ENCODE measurements at regions not wholly inside any gene's neighbourhood (a gene's known extent, or its start where the extent isn't known, plus 50 kb on each side); places are given as distances from the start of the nearest gene placed in this dataset.
"Not testable (repeated sequence)": the region's sequence is repeated elsewhere in the genome, so short reads cannot be mapped to it uniquely, and the experiment has no call there.

DNA sequence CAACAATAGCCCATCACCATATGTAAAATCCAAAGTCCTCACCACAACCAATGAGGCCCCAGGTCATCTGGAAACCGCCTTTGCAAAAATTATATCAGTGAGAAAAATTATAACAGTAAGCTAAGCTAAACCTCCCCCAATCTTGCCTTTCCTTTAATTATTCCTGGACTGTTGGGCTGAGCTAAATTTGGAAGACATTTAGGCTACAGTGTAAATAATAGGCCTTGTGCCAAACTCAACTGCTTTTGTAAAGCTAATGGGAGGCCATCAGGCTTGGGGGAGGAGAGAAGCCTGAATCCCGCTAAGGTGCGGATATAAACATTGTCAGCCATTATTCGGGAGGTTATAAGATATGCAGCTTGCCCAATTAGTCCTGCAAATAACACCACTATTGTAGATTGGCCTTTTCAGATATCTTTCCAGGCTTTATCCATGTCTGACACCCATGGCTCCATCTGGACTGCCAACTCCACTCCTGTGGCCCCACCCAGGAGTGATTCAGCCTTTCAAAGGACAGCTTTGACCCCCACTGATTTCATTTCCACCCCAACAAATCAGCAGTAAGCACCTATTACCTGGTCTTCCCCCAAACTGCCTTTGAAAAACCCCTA lies 53.0 kb upstream of the CA12 start:
- DNase-seq (ENCODE audit: low spot score), result no peak

DNA sequence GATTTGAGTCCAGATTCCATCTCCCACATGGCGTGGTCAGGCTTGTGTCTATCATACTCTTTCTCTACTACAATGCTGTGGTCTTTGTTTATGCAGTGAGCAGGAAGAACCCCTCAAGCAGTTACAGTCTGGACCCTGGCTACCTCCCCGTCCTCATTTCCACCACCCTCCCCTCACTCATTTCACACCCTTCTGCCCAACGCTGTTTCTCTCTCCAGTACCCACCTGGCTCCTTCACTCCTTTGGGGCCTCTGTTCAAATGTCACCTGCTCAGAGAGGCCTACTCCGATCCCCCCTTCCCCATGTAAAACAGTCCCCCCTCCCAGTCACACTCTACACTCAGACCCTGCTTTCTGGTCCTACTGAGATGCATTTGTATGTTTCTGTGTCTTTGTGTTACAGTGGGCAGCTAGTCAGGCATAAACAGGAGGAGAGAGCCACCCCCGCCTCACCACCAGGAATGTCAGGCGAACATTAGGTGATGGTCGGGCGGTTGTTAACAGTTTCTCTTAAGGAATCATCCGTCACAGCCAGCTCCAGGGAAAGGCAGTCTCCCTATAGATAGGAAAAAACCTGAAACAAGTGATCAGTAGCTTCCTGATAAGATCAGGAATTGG lies 53.7 kb upstream of the CA12 start:
- DNase-seq (ENCODE audit: low spot score), result no peak

- DNase-seq (ENCODE audit: low spot score), result no peak
Measured at GRCh38 chr15:63436341-63436740, 54.7 kb upstream of the CA12 start.

GRCh38 chr15:63436872-63437375 lies 55.3 kb upstream of the CA12 start:
- DNase-seq (ENCODE audit: low spot score), result peak; percentile 73

DNA sequence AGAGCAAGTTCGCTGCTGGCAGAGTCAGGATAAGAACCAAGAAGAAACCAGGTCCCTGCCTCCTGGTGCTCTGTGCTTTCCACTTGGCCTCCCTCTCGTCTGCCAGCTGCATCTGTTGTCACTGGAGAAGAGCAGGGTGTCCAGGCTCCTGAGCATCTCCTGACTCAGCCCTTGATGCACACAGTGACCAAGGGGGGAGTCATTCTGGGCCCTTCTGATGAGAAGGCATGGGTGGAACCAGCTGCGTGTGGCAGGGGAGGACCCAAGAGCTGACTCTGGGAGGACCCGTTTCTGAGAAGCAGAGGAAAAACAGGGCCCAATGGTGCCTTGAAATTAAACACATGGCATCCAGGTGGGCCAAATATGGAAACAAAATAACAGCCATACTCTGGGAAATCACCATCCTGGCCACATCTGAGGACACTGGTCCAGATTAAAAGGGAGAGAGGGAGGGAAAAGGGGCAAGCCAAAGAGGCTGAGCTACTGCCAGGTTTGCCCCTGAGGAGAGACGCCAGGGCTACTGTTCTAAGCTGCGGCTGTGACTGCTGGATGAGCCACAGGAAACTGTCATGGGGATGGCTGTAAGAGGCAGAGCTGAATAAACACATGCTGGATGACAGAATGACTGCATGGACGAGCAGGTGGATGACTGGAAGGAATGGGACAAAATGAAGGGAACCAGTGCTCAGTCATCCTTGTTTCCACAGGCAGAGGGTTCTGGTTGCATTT lies 58.1 kb upstream of the CA12 start:
- peak; percentile 45 for DNase-seq (ENCODE audit: low spot score)

- no peak for DNase-seq (ENCODE audit: low spot score)
Measured at GRCh38 chr15:63440265-63440648, 58.6 kb upstream of the CA12 start.

DNA sequence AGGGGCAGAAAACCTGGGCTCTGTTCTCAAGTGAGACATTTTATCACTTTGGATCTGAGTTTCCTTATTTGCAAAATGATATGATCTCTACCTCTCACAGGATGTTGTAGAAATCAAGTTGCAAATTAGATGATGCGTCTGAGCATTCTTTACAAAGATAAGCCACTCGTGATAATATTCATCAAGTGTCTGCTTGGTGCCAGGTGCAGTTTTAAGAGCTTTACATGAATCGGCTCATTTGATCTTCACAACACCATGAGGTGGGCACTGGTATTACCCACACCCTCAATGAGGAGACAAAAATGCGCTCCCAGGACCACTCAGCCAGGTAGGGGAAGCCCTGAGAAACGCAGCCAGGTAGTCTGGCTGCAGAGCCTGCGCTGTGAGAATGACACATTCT lies 59.1 kb upstream of the CA12 start:
- no peak for DNase-seq (ENCODE audit: low spot score)

- no peak for DNase-seq (ENCODE audit: low spot score)
Measured at GRCh38 chr15:63441266-63441665, 59.6 kb upstream of the CA12 start.

- DNase-seq (ENCODE audit: low spot score), result no peak
Measured at GRCh38 chr15:63442080-63442479, 60.4 kb upstream of the CA12 start.

- DNase-seq (ENCODE audit: low spot score), result no peak
Measured at GRCh38 chr15:63444611-63445010, 59.8 kb upstream of the USP3 start.

GRCh38 chr15:63446255-63446654 lies 58.1 kb upstream of the USP3 start:
- DNase-seq (ENCODE audit: low spot score), result no peak

DNA sequence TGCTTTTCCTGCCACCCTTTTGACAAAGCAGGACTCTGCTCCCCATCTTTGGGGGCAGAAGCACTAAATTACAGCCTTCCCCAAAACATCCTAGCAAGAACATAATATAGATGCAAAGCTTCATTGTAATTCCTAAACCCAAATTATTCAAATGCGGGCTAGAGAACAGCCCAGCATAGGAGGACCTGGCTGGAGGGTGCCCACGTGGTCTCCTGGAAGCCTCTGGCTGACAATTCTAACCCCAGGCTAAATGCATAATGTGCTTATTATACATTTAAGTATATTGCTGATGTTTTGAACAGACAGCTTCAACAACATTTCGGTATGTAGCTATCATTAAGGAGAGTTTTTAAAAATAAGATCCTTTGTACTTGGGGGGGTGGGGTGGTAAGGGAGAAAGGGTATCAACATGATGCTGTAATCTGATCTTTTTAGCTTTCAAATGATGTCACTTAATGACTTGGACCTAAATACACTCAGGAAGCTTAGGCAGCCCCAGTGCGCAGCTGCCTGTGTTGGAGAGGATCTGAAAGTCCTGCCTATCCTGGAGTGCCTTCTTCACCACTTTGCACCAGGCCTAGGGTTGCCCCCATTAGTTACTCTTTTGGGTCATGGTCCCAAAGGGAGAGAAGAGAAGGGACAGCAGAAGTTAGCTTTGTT lies 57.2 kb upstream of the USP3 start:
- no peak for DNase-seq (ENCODE audit: low spot score)

DNA sequence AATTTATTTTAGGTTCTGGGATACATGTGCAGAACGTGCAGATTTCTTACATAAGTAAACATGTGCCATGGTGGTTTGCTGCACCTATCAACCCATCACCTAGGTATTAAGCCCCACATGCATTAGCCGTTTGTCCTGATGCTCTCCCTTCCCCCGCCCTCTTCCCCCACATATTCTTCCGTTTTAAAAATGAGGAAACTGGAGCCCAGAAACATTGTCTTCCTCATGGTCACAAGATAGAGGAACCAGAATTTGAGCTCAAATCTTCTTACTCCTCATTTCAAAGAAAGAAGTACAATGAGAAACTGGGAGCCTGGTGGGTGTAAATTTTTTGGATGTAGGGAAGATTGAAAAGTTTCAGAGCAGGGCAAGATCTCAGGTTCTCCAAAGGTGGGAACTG lies 56.1 kb upstream of the USP3 start:
- DNase-seq (ENCODE audit: low spot score), result no peak

DNA sequence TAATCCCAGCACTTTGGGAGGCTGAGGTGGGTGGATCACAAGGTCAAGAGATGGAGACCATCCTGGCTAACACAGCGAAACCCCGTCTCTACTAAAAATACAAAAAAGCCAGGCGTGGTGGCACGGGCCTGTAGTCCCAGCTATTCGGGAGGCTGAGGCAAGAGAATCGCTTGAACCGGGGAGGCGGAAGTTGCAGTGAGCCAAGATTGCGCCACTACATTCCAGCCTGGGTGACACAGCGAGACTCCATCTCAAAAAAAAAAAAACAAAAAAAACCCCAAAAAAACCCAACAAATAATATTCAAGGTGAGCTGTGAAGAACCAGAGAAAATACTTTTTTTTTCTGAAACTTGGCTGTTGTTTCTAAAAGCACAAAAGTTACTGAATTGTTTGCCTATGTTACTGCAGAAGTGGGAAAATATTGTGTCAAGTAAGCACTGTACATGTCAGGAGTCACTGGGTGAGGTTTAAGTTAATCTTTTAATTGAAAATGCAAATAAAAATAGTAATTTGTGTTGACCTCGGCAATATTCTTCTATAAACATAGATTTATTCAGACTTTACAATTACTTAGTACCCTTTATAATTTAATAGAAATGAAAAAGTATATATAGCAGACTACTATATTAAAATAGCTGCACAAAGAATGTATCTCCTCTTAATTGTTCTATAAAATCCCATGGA lies 55.4 kb upstream of the USP3 start:
- DNase-seq (ENCODE audit: low spot score), result not testable (repeated sequence)

GRCh38 chr15:63449731-63450130 lies 54.7 kb upstream of the USP3 start:
- no peak for DNase-seq (ENCODE audit: low spot score)

- no peak for DNase-seq (ENCODE audit: low spot score)
Measured at GRCh38 chr15:63450884-63451225, 53.5 kb upstream of the USP3 start.

- no peak for DNase-seq (ENCODE audit: low spot score)
Measured at GRCh38 chr15:63451671-63452315, 52.6 kb upstream of the USP3 start.

- DNase-seq (ENCODE audit: low spot score), result no peak
Measured at GRCh38 chr15:63452552-63453136, 51.7 kb upstream of the USP3 start.

DNA sequence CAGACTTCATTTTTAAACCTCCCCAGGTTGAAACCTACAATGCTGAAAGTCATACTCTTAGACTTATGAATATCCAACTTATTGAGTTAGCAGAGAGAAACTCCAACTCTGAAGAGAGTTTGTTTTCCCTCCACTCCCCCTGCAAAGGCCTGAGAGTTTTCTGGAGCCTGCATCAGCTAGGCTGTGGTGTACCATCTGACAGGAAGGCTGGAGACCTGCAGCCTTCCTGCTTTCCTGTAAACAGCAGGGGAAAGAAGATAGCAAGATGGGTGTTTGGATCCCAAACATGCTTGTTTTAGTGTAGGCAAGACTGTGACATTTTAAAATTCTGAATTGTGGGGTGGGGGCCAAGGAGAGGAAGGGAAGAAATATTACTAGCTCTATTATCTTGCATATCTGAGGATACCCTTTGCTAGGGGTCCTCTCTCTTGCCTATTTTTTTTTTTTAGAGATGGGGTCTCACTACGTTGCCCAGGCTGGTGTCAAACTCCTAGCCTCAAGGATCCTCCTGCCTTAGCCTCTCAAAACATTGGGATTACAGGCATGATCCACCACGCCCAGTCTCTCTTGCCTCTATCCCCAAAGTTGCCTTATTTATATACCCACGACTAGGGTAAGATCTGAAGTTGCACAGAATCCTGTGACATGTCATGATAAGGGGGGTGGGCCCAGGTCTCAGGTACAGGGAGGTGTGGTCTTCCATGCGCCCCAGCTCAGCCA lies 51.0 kb upstream of the USP3 start:
- no peak for DNase-seq (ENCODE audit: low spot score)

DNA sequence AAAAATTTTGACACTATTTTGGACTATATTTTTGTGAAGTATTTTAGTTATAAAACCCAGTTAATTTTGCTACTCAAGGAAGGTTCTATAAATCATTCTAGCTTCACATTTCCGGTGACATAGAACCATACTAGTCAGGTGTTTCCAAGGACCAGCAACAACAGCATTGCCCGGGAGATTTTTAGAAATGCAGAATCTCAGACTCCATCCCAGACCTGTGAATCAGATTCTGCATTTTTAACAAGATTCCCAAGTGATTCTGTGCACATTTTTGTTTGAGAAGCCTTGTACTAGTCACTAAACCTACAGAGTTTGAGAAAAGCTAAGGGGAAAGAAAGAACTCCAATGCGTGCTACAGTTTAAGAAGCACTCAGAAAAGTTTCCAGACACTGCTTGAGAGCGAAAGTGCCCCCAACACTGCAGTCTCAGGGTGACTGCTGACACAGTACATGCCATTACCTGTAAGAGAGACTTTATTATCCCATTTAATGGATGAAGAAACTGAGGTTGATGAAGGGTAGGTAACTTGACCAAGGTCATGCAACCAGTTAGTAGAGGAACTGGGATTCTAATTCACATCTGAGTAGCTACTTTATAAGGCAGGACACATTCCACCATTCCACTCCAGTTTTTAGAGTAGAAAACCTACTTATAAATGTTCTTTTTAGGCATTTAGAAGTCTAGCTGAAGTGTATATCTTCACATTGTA lies 49.7 kb upstream of the USP3 start:
- DNase-seq (ENCODE audit: low spot score), result no peak
